22Rv1 (cell line): ENCODE measurements at regions not wholly inside any gene's neighbourhood (a gene's known extent, or its start where the extent isn't known, plus 50 kb on each side); places are given as distances from the start of the nearest gene placed in this dataset.

Source experiments
- CTCF ChIP-seq: fragments of 450-650 bp; IDR thresholded peaks from 2 replicates; pipeline ENCODE4 v1.5.1; 2017; ENCODE audit warnings: mild to moderate bottlenecking
- ZFX ChIP-seq: fragments of 450-650 bp; IDR thresholded peaks from 2 replicates; pipeline ENCODE4 v1.6.1; 2017; ENCODE audit warnings: antibody characterized with exemption, borderline replicate concordance

GRCh38 chr16:66064801-66065530, 301.5 kb upstream of the CDH5 start:
- TF ChIP-seq CTCF (no peak), ZFX (no peak)
